B cell (primary cell): ENCODE measurements at regions not wholly inside any gene's neighbourhood (a gene's known extent, or its start where the extent isn't known, plus 50 kb on each side); places are given as distances from the start of the nearest gene placed in this dataset.

Experiments used
- EZH2 ChIP-seq: IDR thresholded peaks from 2 replicates; pipeline ENCODE4 v1.6.1; 2012; ENCODE audit warnings: borderline replicate concordance, low read depth, mild to moderate bottlenecking, moderate library complexity, low read length; ENCODE audit not compliant: insufficient read depth, poor library complexity, severe bottlenecking
- TF ChIP-seq, protein P1 (sequence below): fragments of 200-600 bp; IDR thresholded peaks from one replicate; pipeline ENCODE4 v1.8.0; 2022; ENCODE audit warnings: antibody characterized with exemption, mild to moderate bottlenecking

GRCh38 chrX:65253817-65254216, 277.6 kb upstream of the ZC4H2 start:
- no peak for TF ChIP-seq EZH2
- TF ChIP-seq, protein P1, sequence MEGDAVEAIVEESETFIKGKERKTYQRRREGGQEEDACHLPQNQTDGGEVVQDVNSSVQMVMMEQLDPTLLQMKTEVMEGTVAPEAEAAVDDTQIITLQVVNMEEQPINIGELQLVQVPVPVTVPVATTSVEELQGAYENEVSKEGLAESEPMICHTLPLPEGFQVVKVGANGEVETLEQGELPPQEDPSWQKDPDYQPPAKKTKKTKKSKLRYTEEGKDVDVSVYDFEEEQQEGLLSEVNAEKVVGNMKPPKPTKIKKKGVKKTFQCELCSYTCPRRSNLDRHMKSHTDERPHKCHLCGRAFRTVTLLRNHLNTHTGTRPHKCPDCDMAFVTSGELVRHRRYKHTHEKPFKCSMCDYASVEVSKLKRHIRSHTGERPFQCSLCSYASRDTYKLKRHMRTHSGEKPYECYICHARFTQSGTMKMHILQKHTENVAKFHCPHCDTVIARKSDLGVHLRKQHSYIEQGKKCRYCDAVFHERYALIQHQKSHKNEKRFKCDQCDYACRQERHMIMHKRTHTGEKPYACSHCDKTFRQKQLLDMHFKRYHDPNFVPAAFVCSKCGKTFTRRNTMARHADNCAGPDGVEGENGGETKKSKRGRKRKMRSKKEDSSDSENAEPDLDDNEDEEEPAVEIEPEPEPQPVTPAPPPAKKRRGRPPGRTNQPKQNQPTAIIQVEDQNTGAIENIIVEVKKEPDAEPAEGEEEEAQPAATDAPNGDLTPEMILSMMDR, result no peak
